Motor neuron (in vitro differentiated cells): ENCODE measurements at regions not wholly inside any gene's neighbourhood (a gene's known extent, or its start where the extent isn't known, plus 50 kb on each side); places are given as distances from the start of the nearest gene placed in this dataset.

Experiments
- ATAC-seq, 8 experiments: fragments of 200-7000 bp; cut with Tn5 transposase; replicated peaks in 6 of 8; 2 replicates each; pipeline ENCODE4 v1.8.0; 2021; ENCODE audit warnings: mild to moderate bottlenecking in 8 of 8, moderate library complexity in 8 of 8
- H3K27ac ChIP-seq, 2 donors: fragments of 250-450 bp; sonication (Bioruptor Pico); 2 replicates each; pipeline ENCODE4 v1.9.0; 2021; ENCODE audit warnings: antibody characterized with exemption in 2 of 2, mild to moderate bottlenecking in 2 of 2, moderate library complexity in 1 of 2
- H3K4me1 ChIP-seq, 2 donors: fragments of 250-450 bp; sonication (Bioruptor Pico); replicated peaks in 1 of 2; 2 replicates each; pipeline ENCODE4 v1.6.1; 2021; ENCODE audit warnings: antibody characterized with exemption in 2 of 2, mild to moderate bottlenecking in 2 of 2, moderate library complexity in 1 of 2
- H3K4me3 ChIP-seq, 5 donors: fragments of 250-450 bp; sonication (Bioruptor Pico); 2 replicates each; pipeline ENCODE4 v1.9.0; 2021; ENCODE audit warnings: antibody characterized with exemption in 5 of 5, mild to moderate bottlenecking in 5 of 5, moderate library complexity in 4 of 5
- WGBS, 10 experiments: fragments of 450-650 bp; shearing (Covaris generic); methylation state at CpG; one replicate each; pipeline ENCODE4 v1.0.0; 2022; 5-methylcytosine and 5-hydroxymethylcytosine counted together
- in situ Hi-C, 9 experiments: fragments of 400-800 bp; cut with MboI; loops; one replicate each; pipeline ENCODE4 v1.15.0; 2021; ENCODE audit warnings: low sequenced_read_pairs in 9 of 9, low pct_unique_long_range_greater_than_20kb in 2 of 9; ENCODE audit not compliant: unreplicated experiment in 9 of 9

GRCh38 chr13:58083064-58083463, 451.5 kb downstream of the PCDH17 start:
- ATAC-seq: peak in 4 of 8 experiments; percentile 55 to 72 (median 64)
- Histone ChIP-seq H3K4me1 (no peaks in the 10 kb centered on the region), H3K4me3 (no peak overlapping the region), H3K27ac (no peak overlapping the region)
- in situ Hi-C loops: no loop called here
- WGBS, 10 experiments: 0 to 89% (median 48%) methylated on average over 1 to 4 of the region's 4 CpGs; no CpG with 5 or more reads in 1 of the 10 experiments

- H3K4me3 ChIP-seq: no peak overlapping the region
- in situ Hi-C loops: no loop called here
- 10 to 92% (median 67%) methylated on average over 1 to 2 of the region's 2 CpGs; no CpG with 5 or more reads in 1 of the 10 experiments for WGBS, 10 experiments
- H3K4me1 ChIP-seq: no peaks in the 10 kb centered on the region
- H3K27ac ChIP-seq: no peak overlapping the region
- ATAC-seq: peak in 1 of 8 experiments; percentile 57
These were observed 453.7 kb downstream of the PCDH17 start for GRCh38 chr13:58085274-58085673.

- H3K4me3 ChIP-seq: no peak overlapping the region
- H3K4me1 ChIP-seq: no peaks in the 10 kb centered on the region
- 6 to 100% (median 89%) methylated on average over 1 to 3 of the region's 3 CpGs; no CpG with 5 or more reads in 2 of the 10 experiments for WGBS, 10 experiments
- H3K27ac ChIP-seq: no peak overlapping the region
- ATAC-seq: no peak
- in situ Hi-C loops: no loop called here
These were observed 454.3 kb downstream of the PCDH17 start for GRCh38 chr13:58085819-58086218.

- peak in 5 of 8 experiments; percentile 17 to 45 (median 43) for ATAC-seq
- in situ Hi-C loops: no loop called here
These were observed 456.0 kb downstream of the PCDH17 start for GRCh38 chr13:58087566-58087965.

GRCh38 chr13:58093394-58093793, 461.9 kb downstream of the PCDH17 start:
- ATAC-seq: peak in 2 of 8 experiments; percentile 41 to 65
- H3K4me3 ChIP-seq: no peak overlapping the region
- no peak overlapping the region for H3K27ac ChIP-seq
- no peaks in the 10 kb centered on the region for H3K4me1 ChIP-seq
- in situ Hi-C loops: no loop called here

More at GRCh38 chr13:58087566-58087965, 456.0 kb downstream of the PCDH17 start:
- no peak overlapping the region for H3K27ac ChIP-seq
- H3K4me3 ChIP-seq: no peak overlapping the region
- H3K4me1 ChIP-seq: no peaks in the 10 kb centered on the region

GRCh38 chr13:58097831-58098230, 466.3 kb downstream of the PCDH17 start:
- no peak for ATAC-seq

GRCh38 chr13:58119351-58119750, 487.8 kb downstream of the PCDH17 start:
- no peak overlapping the region for H3K27ac ChIP-seq
- 0 to 86% (median 14%) methylated on average over 1 of the region's 1 CpG; no CpG with 5 or more reads in 3 of the 10 experiments for WGBS, 10 experiments
- H3K4me3 ChIP-seq: no peak overlapping the region
- ATAC-seq: no peak
- in situ Hi-C loops: no loop called here
- no peaks in the 10 kb centered on the region for H3K4me1 ChIP-seq

More at GRCh38 chr13:58097831-58098230, 466.3 kb downstream of the PCDH17 start:
- Histone ChIP-seq H3K4me3 (no peak overlapping the region), H3K27ac (no peak overlapping the region), H3K4me1 (no peaks in the 10 kb centered on the region)
- WGBS, 10 experiments: 0 to 100% (median 57%) methylated on average over 1 of the region's 1 CpG; no CpG with 5 or more reads in 5 of the 10 experiments
- in situ Hi-C loops: no loop called here

- no peak overlapping the region for H3K27ac ChIP-seq
- in situ Hi-C loops: no loop called here
These were observed 488.3 kb downstream of the PCDH17 start for GRCh38 chr13:58119804-58120203.

GRCh38 chr13:58126496-58126895, 495.0 kb downstream of the PCDH17 start:
- Histone ChIP-seq H3K27ac (no peak overlapping the region), H3K4me3 (no peak overlapping the region), H3K4me1 (no peaks in the 10 kb centered on the region)
- in situ Hi-C loops: no loop called here
- 0 to 96% (median 61%) methylated on average over 2 of the region's 2 CpGs; no CpG with 5 or more reads in 3 of the 10 experiments for WGBS, 10 experiments
- ATAC-seq: no peak

More at GRCh38 chr13:58119804-58120203, 488.3 kb downstream of the PCDH17 start:
- 0 to 100% (median 67%) methylated on average over 1 to 2 of the region's 2 CpGs for WGBS, 10 experiments
- ATAC-seq: peak in 2 of 8 experiments; percentile 57 to 58
- H3K4me3 ChIP-seq: no peak overlapping the region
- H3K4me1 ChIP-seq: no peaks in the 10 kb centered on the region

- H3K4me1 ChIP-seq: no peaks in the 10 kb centered on the region
- WGBS, 10 experiments: 0 to 100% methylated on average over 1 to 3 of the region's 3 CpGs; no CpG with 5 or more reads in 8 of the 10 experiments
- ATAC-seq: no peak
These were observed 502.5 kb downstream of the PCDH17 start for GRCh38 chr13:58134012-58134411.

GRCh38 chr13:58134525-58134924, 503.0 kb downstream of the PCDH17 start:
- Histone ChIP-seq H3K4me3 (no peak overlapping the region), H3K27ac (no peak overlapping the region), H3K4me1 (no peaks in the 10 kb centered on the region)
- 76 to 100% (median 100%) methylated on average over 1 to 4 of the region's 5 CpGs; no CpG with 5 or more reads in 5 of the 10 experiments for WGBS, 10 experiments
- no peak for ATAC-seq
- in situ Hi-C loops: no loop called here

More at GRCh38 chr13:58134012-58134411, 502.5 kb downstream of the PCDH17 start:
- in situ Hi-C loops: no loop called here
- no peak overlapping the region for H3K4me3 ChIP-seq
- no peak overlapping the region for H3K27ac ChIP-seq

- no peak overlapping the region for H3K4me3 ChIP-seq
- H3K4me1 ChIP-seq: no peaks in the 10 kb centered on the region
- WGBS, 10 experiments: 33 to 100% (median 88%) methylated on average over 1 of the region's 1 CpG; no CpG with 5 or more reads in 1 of the 10 experiments
- ATAC-seq: no peak
- no peak overlapping the region for H3K27ac ChIP-seq
- in situ Hi-C loops: no loop called here
These were observed 511.4 kb downstream of the PCDH17 start for GRCh38 chr13:58142952-58143351.

- Histone ChIP-seq H3K4me1 (no peaks in the 10 kb centered on the region), H3K27ac (no peak overlapping the region), H3K4me3 (no peak overlapping the region)
- WGBS, 10 experiments: 20 to 100% (median 91%) methylated on average over 1 to 9 of the region's 12 CpGs; no CpG with 5 or more reads in 2 of the 10 experiments
- no peak for ATAC-seq
- in situ Hi-C loops: no loop called here
These were observed 513.1 kb downstream of the PCDH17 start for GRCh38 chr13:58144616-58145015.

- Histone ChIP-seq H3K4me3 (no peak overlapping the region), H3K4me1 (peaks cover 0 to 4% of the 10 kb centered on the region in 2 donors), H3K27ac (no peak overlapping the region)
- whole genome bisulfite sequencing, 10 experiments: 0 to 49% (median 8%) methylated on average over 1 to 2 of the region's 2 CpGs; no CpG with 5 or more reads in 3 of the 10 experiments
- in situ Hi-C loops: no loop called here
- peak in 2 of 8 experiments; percentile 64 to 65 for ATAC-seq
These were observed 519.9 kb downstream of the PCDH17 start for GRCh38 chr13:58151452-58151851.
